BLaER1 (cell line): ENCODE measurements at regions not wholly inside any gene's neighbourhood (a gene's known extent, or its start where the extent isn't known, plus 50 kb on each side); places are given as distances from the start of the nearest gene placed in this dataset.

Experiments
- H3K27ac ChIP-seq: shearing (Covaris generic); formaldehyde crosslinking; 2 replicates; pipeline ENCODE4 v1.8.1; 2022
- H3K27me3 ChIP-seq: shearing (Covaris generic); formaldehyde crosslinking; 2 replicates; pipeline ENCODE4 v1.8.1; 2022
- H3K36me3 ChIP-seq: shearing (Covaris generic); formaldehyde crosslinking; 2 replicates; pipeline ENCODE4 v1.8.1; 2022
- H3K4me1 ChIP-seq: shearing (Covaris generic); formaldehyde crosslinking; 2 replicates; pipeline ENCODE4 v1.8.1; 2022
- H3K4me2 ChIP-seq: shearing (Covaris generic); formaldehyde crosslinking; 2 replicates; pipeline ENCODE4 v1.8.1; 2022
- H3K4me3 ChIP-seq: shearing (Covaris generic); formaldehyde crosslinking; 2 replicates; pipeline ENCODE4 v1.8.1; 2022
- H3K9ac ChIP-seq: shearing (Covaris generic); formaldehyde crosslinking; 2 replicates; pipeline ENCODE4 v1.8.1; 2022
- H3K9me3 ChIP-seq: shearing (Covaris generic); formaldehyde crosslinking; 2 replicates; pipeline ENCODE4 v1.8.1; 2022
- H4K20me1 ChIP-seq: shearing (Covaris generic); formaldehyde crosslinking; 2 replicates; pipeline ENCODE4 v1.8.1; 2022
- Cebpa-rat ChIP-seq: shearing (Covaris generic); IDR thresholded peaks from 2 replicates; pipeline ENCODE4 v1.8.1; 2022

DNA sequence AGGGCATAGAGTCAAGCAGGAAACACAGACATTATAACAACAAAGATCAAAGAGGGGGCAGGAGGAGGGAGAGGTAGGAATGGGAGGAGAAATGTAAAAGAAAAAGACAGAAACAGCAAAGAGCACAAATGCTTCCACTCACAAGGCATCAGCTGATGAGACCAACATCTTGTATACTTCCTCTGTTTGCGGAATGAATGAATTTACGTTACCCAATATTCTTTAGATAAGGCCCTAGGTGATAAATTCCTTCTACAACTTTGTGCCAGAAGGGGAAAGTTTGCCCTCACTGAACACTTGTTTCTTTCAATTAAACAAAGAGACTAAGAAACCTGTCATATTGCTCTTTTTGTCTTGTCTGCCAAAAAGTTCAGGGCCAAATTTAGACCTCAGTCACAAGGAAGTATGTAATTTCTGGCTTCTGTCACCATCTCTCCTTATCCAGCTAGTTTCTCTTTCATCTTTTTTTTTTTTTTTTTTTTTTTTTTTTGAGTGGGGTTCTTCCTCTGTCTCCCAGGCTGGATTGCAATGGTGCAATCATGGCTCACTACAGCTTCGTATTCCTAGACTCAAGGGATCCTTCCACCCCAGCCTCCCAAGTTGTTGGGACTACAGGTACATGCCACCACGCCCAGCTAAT is 116.4 kb upstream of the NANOS1 start:
- no peaks in the 10 kb centered on the region for H3K27me3 ChIP-seq
- no peaks in the 10 kb centered on the region for H3K9me3 ChIP-seq
- H3K36me3 ChIP-seq: no peaks in the 10 kb centered on the region
- no peak overlapping the region for H3K4me3 ChIP-seq
- no peaks in the 10 kb centered on the region for H4K20me1 ChIP-seq
- TF ChIP-seq Cebpa-rat: no peak
- no peak overlapping the region for H3K27ac ChIP-seq
- no peak overlapping the region for H3K4me2 ChIP-seq
- H3K9ac ChIP-seq: no peak overlapping the region
- H3K4me1 ChIP-seq: 0 out of 2 replicates have a peak, but pooled peaks cover 7% of the 10 kb centered on the region

DNA sequence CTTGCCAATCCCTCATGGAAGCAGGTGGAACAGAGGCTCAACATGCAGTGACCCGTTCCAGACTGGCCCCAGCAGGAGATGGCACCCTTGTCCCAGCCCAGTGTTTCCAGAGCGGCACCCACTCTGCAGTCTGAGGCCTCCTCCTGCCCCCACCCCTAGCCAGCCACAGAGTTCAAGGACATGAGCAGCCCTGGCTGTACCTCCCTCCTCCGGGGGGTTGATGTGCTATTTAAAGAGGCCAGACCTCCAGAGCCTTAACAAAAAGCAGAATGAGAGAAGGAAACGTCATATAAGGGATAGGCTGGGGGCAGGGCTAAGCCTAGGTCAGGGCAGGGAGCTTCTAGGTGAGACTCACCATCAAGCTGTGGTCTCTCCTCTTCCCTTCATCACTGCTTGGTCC is 115.7 kb upstream of the NANOS1 start:
- no peaks in the 10 kb centered on the region for H4K20me1 ChIP-seq
- no peak overlapping the region for H3K9ac ChIP-seq
- no peak overlapping the region for H3K4me3 ChIP-seq

DNA sequence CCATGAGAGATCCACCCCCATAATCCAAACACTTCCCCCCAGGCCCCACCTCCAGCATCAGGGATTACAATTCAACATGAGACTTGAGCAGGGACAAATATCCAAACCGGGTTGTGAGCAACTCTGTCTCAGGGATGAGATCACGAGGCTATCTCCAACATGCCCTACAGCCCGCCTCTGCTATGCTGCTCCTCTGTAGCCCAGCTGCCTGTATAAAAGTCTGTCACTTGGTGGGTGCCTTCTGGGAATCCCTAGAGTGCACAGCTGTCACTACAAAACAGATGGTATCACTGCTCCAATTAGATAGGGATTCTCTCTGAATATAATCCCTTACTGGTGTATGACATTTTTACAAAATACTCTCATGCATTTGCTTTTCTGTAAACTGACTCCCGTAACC is 114.9 kb upstream of the NANOS1 start:
- Histone ChIP-seq H3K4me2 (no peak overlapping the region), H3K27me3 (no peaks in the 10 kb centered on the region), H4K20me1 (no peaks in the 10 kb centered on the region), H3K9me3 (no peaks in the 10 kb centered on the region), H3K9ac (no peak overlapping the region), H3K4me1 (0 out of 2 replicates have a peak, but pooled peaks cover 7% of the 10 kb centered on the region), H3K36me3 (no peaks in the 10 kb centered on the region), H3K4me3 (no peak overlapping the region), H3K27ac (no peak overlapping the region)
- TF ChIP-seq Cebpa-rat: no peak

More for the DNA sequence above, 115.7 kb upstream of the NANOS1 start:
- H3K4me1 ChIP-seq: 0 out of 2 replicates have a peak, but pooled peaks cover 7% of the 10 kb centered on the region
- no peak overlapping the region for H3K27ac ChIP-seq
- no peaks in the 10 kb centered on the region for H3K27me3 ChIP-seq
- no peak for TF ChIP-seq Cebpa-rat
- H3K36me3 ChIP-seq: no peaks in the 10 kb centered on the region
- no peak overlapping the region for H3K4me2 ChIP-seq
- no peaks in the 10 kb centered on the region for H3K9me3 ChIP-seq

DNA sequence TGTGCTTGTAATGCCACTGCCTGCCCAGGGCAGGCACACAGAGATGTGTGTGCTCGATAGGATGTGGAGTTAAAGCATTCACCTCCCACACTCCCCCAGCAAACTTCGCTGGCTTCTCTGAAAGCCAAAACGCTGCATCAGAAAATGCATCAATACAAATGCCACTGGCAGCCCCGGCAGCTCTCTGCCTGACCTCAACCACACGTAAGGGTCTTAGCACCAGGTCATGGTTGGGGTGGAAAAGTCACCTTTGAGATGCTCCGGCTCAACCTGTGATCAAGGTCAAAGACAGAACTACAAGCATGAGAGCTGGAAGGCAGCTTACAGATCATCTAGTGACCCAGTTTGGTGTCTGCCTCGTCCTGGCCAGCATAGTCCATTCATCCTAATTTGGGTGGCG is 114.4 kb upstream of the NANOS1 start:
- Histone ChIP-seq H3K4me1 (0 out of 2 replicates have a peak, but pooled peaks cover 7% of the 10 kb centered on the region), H3K36me3 (no peaks in the 10 kb centered on the region), H3K27ac (no peak overlapping the region), H3K9ac (no peak overlapping the region), H3K9me3 (no peaks in the 10 kb centered on the region), H3K4me2 (no peak overlapping the region), H4K20me1 (no peaks in the 10 kb centered on the region), H3K4me3 (no peak overlapping the region), H3K27me3 (no peaks in the 10 kb centered on the region)
- TF ChIP-seq Cebpa-rat: no peak

DNA sequence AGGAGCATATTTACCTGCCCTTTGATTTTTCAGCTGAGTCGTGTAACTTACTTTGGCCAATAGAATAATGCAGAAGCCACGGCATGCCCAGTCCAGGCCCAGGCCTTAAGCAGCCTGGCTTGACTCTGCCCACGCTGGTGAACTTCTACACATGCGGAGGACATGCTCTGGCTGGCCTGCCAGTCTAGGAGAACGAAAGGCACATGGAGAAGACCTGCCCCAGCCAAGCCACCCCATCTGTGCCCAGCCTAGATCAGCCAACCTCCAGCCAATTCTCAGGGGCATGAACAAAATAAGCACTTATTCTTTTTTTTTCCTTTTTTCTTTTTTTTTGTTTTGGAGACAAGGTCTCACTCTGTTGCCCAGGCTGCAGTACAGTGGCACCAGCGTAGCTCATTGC is 112.7 kb upstream of the NANOS1 start:
- TF ChIP-seq Cebpa-rat: no peak
- H3K4me2 ChIP-seq: no peak overlapping the region
- H3K27me3 ChIP-seq: no peaks in the 10 kb centered on the region
- no peak overlapping the region for H3K4me3 ChIP-seq
- 0 out of 2 replicates have a peak, but pooled peaks cover 7% of the 10 kb centered on the region for H3K4me1 ChIP-seq
- no peak overlapping the region for H3K9ac ChIP-seq
- no peaks in the 10 kb centered on the region for H3K36me3 ChIP-seq
- no peaks in the 10 kb centered on the region for H4K20me1 ChIP-seq
- no peaks in the 10 kb centered on the region for H3K9me3 ChIP-seq
- H3K27ac ChIP-seq: no peak overlapping the region

DNA sequence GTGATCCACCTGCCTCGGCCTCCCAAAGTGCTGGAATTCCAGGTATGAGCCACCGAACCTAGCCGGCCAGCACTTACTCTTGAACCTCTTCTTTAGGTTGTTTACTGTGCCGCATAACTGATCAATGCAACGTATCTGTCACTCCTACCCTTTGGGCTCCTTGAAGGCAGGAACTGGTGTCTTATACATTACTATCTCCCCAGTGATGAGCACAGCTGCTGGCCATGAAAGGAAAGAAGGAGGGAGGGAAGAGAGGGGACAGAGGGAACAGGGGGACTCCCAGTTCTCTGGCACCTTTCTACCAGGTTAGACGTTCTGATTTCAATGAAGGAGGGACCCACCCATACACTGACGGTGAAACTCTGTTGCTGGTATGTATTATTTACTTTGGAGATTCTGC is 111.8 kb upstream of the NANOS1 start:
- Histone ChIP-seq H3K36me3 (no peaks in the 10 kb centered on the region), H3K27ac (no peak overlapping the region), H3K4me3 (no peak overlapping the region), H3K4me1 (0 out of 2 replicates have a peak, but pooled peaks cover 7% of the 10 kb centered on the region), H3K27me3 (no peaks in the 10 kb centered on the region), H3K4me2 (no peak overlapping the region), H3K9ac (no peak overlapping the region), H4K20me1 (no peaks in the 10 kb centered on the region), H3K9me3 (no peaks in the 10 kb centered on the region)
- no peak for TF ChIP-seq Cebpa-rat

DNA sequence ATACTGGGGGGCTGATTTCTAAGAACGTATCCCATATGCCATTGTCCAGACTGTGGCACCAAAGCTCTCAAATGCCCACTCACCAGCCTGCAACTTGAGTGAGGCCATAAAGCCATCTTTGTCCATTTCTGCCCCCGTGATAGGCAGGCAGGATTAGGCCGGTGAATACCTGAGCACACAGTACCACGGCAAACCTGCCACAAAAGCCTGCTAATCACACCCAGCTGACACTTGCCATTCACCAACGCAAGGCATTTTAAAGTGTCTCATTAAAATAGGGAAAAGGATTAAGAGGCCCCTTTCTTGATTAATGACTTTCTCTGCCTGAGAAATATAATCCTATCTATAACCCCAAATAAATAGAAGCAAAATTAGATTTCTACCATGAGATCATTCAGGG is 111.4 kb upstream of the NANOS1 start:
- no peak overlapping the region for H3K4me2 ChIP-seq
- no peaks in the 10 kb centered on the region for H3K27me3 ChIP-seq
- H3K9ac ChIP-seq: no peak overlapping the region
- no peak overlapping the region for H3K27ac ChIP-seq
- H3K36me3 ChIP-seq: no peaks in the 10 kb centered on the region
- H3K4me1 ChIP-seq: 0 out of 2 replicates have a peak, but pooled peaks cover 7% of the 10 kb centered on the region
- TF ChIP-seq Cebpa-rat: no peak
- H4K20me1 ChIP-seq: no peaks in the 10 kb centered on the region
- H3K4me3 ChIP-seq: no peak overlapping the region
- H3K9me3 ChIP-seq: no peaks in the 10 kb centered on the region

DNA sequence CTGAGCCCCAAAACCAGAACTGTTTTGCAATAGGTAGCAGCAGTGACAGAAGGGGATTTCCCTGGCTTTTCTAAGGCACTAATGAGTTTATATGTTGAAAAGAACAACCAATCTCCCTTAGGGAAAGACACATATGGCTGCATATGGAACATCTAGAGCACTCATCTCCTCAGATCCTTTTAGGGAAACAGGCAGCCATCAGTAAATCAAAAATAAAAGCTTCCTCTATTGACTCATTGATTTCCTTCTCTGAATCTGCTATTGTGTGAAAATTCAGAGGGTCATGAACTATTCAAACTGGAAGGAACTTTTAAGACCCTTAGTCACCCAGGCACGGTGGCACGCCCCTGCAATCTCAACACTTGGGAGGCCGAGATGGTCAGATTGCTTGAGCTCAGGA is 110.9 kb upstream of the NANOS1 start:
- Histone ChIP-seq H3K9me3 (no peaks in the 10 kb centered on the region), H3K4me1 (0 out of 2 replicates have a peak, but pooled peaks cover 7% of the 10 kb centered on the region), H3K27me3 (no peaks in the 10 kb centered on the region), H3K9ac (no peak overlapping the region), H3K4me3 (no peak overlapping the region), H3K27ac (no peak overlapping the region), H3K36me3 (no peaks in the 10 kb centered on the region), H3K4me2 (no peak overlapping the region), H4K20me1 (no peaks in the 10 kb centered on the region)
- TF ChIP-seq Cebpa-rat: no peak

DNA sequence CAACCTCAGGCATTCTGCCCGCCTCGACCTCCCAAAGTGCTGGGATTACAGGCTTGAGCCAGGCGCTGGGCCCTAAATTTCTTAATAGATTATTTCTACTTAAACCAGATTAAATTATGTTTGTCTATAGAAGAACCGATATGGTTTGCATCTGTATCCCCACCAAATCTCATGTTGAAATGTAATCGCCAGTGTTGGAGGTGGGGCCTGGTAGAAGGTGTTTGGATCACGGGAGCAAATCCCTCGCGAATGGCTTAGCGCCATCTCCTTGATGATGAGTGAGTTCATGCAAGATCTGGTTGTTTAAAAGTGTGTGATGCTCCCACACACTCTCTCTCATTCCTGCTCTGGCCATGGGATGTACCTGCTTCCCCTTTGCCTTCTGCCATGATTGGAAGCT is 109.3 kb upstream of the NANOS1 start:
- Histone ChIP-seq H3K9ac (no peak overlapping the region), H3K27me3 (no peaks in the 10 kb centered on the region), H3K4me2 (no peak overlapping the region), H3K36me3 (no peaks in the 10 kb centered on the region), H3K4me1 (no peaks in the 10 kb centered on the region), H3K4me3 (no peak overlapping the region), H3K9me3 (no peaks in the 10 kb centered on the region), H3K27ac (no peak overlapping the region), H4K20me1 (no peaks in the 10 kb centered on the region)
- no peak for TF ChIP-seq Cebpa-rat

DNA sequence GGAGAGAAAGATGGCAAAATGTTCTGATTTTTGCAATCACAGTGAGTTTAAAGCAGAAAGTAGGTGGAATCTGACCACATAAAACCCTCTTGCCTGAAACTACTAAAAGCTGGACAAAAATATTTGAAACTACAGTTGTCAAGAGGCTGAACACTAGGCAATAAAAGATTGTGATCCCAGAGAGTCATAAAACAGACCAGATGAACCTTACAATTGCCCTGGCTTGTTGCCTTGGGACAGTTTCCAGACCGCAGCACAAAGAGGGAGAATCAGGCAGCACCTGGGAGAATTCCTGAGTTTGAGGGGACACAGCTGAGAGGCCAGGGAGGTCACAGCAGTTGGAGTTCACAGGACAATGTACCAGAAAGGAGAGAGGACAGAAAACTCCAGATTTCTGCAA is 107.3 kb upstream of the NANOS1 start:
- H4K20me1 ChIP-seq: no peaks in the 10 kb centered on the region
- TF ChIP-seq Cebpa-rat: no peak
- no peak overlapping the region for H3K4me2 ChIP-seq
- H3K27ac ChIP-seq: no peak overlapping the region
- no peak overlapping the region for H3K9ac ChIP-seq
- no peaks in the 10 kb centered on the region for H3K9me3 ChIP-seq
- H3K4me3 ChIP-seq: no peak overlapping the region
- H3K27me3 ChIP-seq: no peaks in the 10 kb centered on the region
- no peaks in the 10 kb centered on the region for H3K4me1 ChIP-seq
- H3K36me3 ChIP-seq: no peaks in the 10 kb centered on the region

DNA sequence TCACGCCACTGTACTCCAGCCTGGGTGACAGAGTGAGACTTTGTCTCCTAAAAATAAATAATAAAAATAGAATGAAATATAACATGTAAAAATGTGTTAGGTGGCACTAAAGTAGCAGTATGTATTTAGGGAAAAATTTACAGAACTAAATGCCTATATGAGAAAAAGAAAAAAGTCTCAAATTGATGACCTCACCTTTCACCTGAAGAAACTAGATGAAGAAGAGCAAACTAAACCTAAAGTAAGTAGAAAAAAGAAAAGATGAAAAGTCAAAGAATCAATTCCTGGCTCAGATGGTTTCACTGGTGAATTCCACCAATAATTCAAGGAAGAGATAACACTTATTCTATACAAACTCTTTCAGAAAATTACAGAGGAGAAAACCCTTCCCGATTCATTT is 106.5 kb upstream of the NANOS1 start:
- Histone ChIP-seq H3K4me2 (no peak overlapping the region), H4K20me1 (no peaks in the 10 kb centered on the region), H3K4me3 (no peak overlapping the region), H3K36me3 (no peaks in the 10 kb centered on the region), H3K9ac (no peak overlapping the region), H3K27me3 (no peaks in the 10 kb centered on the region), H3K27ac (no peak overlapping the region), H3K9me3 (no peaks in the 10 kb centered on the region), H3K4me1 (no peaks in the 10 kb centered on the region)
- TF ChIP-seq Cebpa-rat: no peak
